ENCODE measurements at regions not wholly inside any gene's neighbourhood (a gene's known extent, or its start where the extent isn't known, plus 50 kb on each side); places are given as distances from the start of the nearest gene placed in this dataset.

DNA sequence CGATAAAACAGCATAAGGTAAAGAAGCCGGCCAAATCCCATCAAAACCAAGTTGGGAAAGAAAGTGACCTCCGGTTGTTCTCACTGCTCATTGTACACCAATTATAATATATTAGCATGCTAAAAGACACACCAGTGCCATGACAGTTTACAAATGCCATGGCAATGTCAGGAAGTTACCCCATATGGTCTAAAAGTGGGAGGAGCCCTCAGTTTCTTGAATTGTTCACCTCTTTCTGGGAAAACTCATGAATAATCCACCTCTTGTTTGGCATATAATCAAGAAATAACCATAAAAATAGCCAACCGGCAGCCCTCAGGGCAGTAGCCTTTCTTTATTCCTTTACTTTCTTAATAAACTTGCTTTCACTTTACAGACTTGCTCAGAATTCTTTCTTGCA, 544.9 kb upstream of the SETBP1 start:
- TF ChIP-seq CTCF (IDR thresholded peaks at IDR 0.05) (no peak), POLR2A (IDR thresholded peaks at IDR 0.05) (no peak)
